KMS-11 (cell line): ENCODE measurements at regions not wholly inside any gene's neighbourhood (a gene's known extent, or its start where the extent isn't known, plus 50 kb on each side); places are given as distances from the start of the nearest gene placed in this dataset.

ENCODE experiments used
- H2AFZ ChIP-seq: fragments of 200-600 bp; sonication (generic); 2 replicates; pipeline ENCODE4 v1.6.1; 2016; ENCODE audit warnings: antibody characterized with exemption, mixed run types, low read depth
- H3K27ac ChIP-seq: fragments of 200-600 bp; sonication (generic); 2 replicates; pipeline ENCODE4 v1.6.1; 2016; ENCODE audit warnings: mild to moderate bottlenecking, mixed run types
- H3K27me3 ChIP-seq: fragments of 200-600 bp; sonication (generic); 2 replicates; pipeline ENCODE4 v1.6.1; 2017; ENCODE audit warnings: mild to moderate bottlenecking, low read depth, mixed run types, moderate library complexity; ENCODE audit not compliant: insufficient read depth
- H3K36me3 ChIP-seq: fragments of 200-600 bp; sonication (generic); 2 replicates; pipeline ENCODE4 v1.6.1; 2017; ENCODE audit warnings: mild to moderate bottlenecking, mixed run types; ENCODE audit not compliant: insufficient read depth
- H3K4me1 ChIP-seq: fragments of 200-600 bp; sonication (generic); 2 replicates; pipeline ENCODE4 v1.6.1; 2016; ENCODE audit warnings: mild to moderate bottlenecking, low read depth, mixed run types; ENCODE audit not compliant: poor library complexity, severe bottlenecking
- H3K4me2 ChIP-seq: fragments of 200-600 bp; sonication (generic); 2 replicates; pipeline ENCODE4 v1.7.0; 2016; ENCODE audit warnings: mild to moderate bottlenecking, mixed run types
- H3K4me3 ChIP-seq: fragments of 200-600 bp; sonication (generic); IDR thresholded peaks from 2 replicates; pipeline ENCODE4 v1.6.1; 2017; ENCODE audit warnings: low read depth, low read length, mixed read lengths; ENCODE audit not compliant: insufficient read depth
- H3K79me2 ChIP-seq: fragments of 200-600 bp; sonication (generic); 2 replicates; pipeline ENCODE4 v1.6.1; 2016; ENCODE audit warnings: low read depth, mixed run types; ENCODE audit not compliant: insufficient read depth
- H3K9ac ChIP-seq: fragments of 200-600 bp; sonication (generic); 2 replicates; pipeline ENCODE4 v1.6.1; 2016; ENCODE audit warnings: mild to moderate bottlenecking, mixed run types
- H4K20me1 ChIP-seq: fragments of 200-600 bp; sonication (generic); 2 replicates; pipeline ENCODE4 v1.6.1; 2016; ENCODE audit warnings: mild to moderate bottlenecking, mixed run types; ENCODE audit not compliant: insufficient read depth
- CTCF ChIP-seq: fragments of 200-600 bp; sonication (generic); conservative IDR thresholded peaks from 2 replicates; pipeline ENCODE4 v1.6.1; 2017; ENCODE audit warnings: low read depth, mild to moderate bottlenecking, antibody characterized with exemption, low read length, moderate library complexity, mixed read lengths

GRCh38 chr4:167595898-167596297 lies 361.6 kb upstream of the SPOCK3 start:
- no peaks in the 10 kb centered on the region for H3K36me3 ChIP-seq
- H3K4me2 ChIP-seq, result no peak overlapping the region
- no peak overlapping the region for H3K27ac ChIP-seq
- no peaks in the 10 kb centered on the region for H3K27me3 ChIP-seq
- no peak overlapping the region for H3K9ac ChIP-seq
- no peak overlapping the region for H2AFZ ChIP-seq
- H4K20me1 ChIP-seq, result no peaks in the 10 kb centered on the region
- no peaks in the 10 kb centered on the region for H3K79me2 ChIP-seq
- H3K4me3 ChIP-seq, result no peak overlapping the region
- TF ChIP-seq CTCF, result no peak
- H3K4me1 ChIP-seq, result no peaks in the 10 kb centered on the region

GRCh38 chr4:167602157-167602556 lies 367.9 kb upstream of the SPOCK3 start:
- Histone ChIP-seq H3K27me3 (no peaks in the 10 kb centered on the region), H3K36me3 (no peaks in the 10 kb centered on the region), H3K4me2 (no peak overlapping the region), H3K4me1 (no peaks in the 10 kb centered on the region), H4K20me1 (no peaks in the 10 kb centered on the region), H3K4me3 (no peak overlapping the region), H3K9ac (no peak overlapping the region), H2AFZ (no peak overlapping the region), H3K27ac (no peak overlapping the region), H3K79me2 (no peaks in the 10 kb centered on the region)
- no peak for TF ChIP-seq CTCF

GRCh38 chr4:167606551-167606950 lies 372.3 kb upstream of the SPOCK3 start:
- Histone ChIP-seq H2AFZ (no peak overlapping the region), H4K20me1 (no peaks in the 10 kb centered on the region), H3K9ac (no peak overlapping the region), H3K4me2 (no peak overlapping the region), H3K4me1 (no peaks in the 10 kb centered on the region), H3K79me2 (no peaks in the 10 kb centered on the region), H3K27ac (no peak overlapping the region), H3K36me3 (no peaks in the 10 kb centered on the region), H3K4me3 (no peak overlapping the region), H3K27me3 (no peaks in the 10 kb centered on the region)
- no peak for TF ChIP-seq CTCF

- Histone ChIP-seq H3K27me3 (no peaks in the 10 kb centered on the region), H3K4me1 (no peaks in the 10 kb centered on the region), H3K4me3 (no peak overlapping the region), H2AFZ (no peak overlapping the region), H4K20me1 (no peaks in the 10 kb centered on the region), H3K9ac (no peak overlapping the region), H3K4me2 (no peak overlapping the region), H3K36me3 (no peaks in the 10 kb centered on the region), H3K79me2 (no peaks in the 10 kb centered on the region), H3K27ac (no peak overlapping the region)
- TF ChIP-seq CTCF, result no peak
These were observed 379.1 kb upstream of the SPOCK3 start for GRCh38 chr4:167613381-167613780.

- Histone ChIP-seq H3K4me2 (no peak overlapping the region), H2AFZ (no peak overlapping the region)
- no peak for TF ChIP-seq CTCF
These were observed 380.6 kb upstream of the SPOCK3 start for GRCh38 chr4:167614866-167615265.

More at GRCh38 chr4:167614866-167615265, 380.6 kb upstream of the SPOCK3 start:
- no peaks in the 10 kb centered on the region for H3K27me3 ChIP-seq
- H3K4me1 ChIP-seq, result no peaks in the 10 kb centered on the region
- no peak overlapping the region for H3K27ac ChIP-seq
- H3K79me2 ChIP-seq, result no peaks in the 10 kb centered on the region
- no peak overlapping the region for H3K9ac ChIP-seq
- no peaks in the 10 kb centered on the region for H4K20me1 ChIP-seq
- H3K4me3 ChIP-seq, result no peak overlapping the region
- H3K36me3 ChIP-seq, result no peaks in the 10 kb centered on the region
